ENCODE measurements at regions not wholly inside any gene's neighbourhood (a gene's known extent, or its start where the extent isn't known, plus 50 kb on each side); places are given as distances from the start of the nearest gene placed in this dataset.

GRCh38 chr5:135192351-135192750 is 158.3 kb upstream of the PITX1 start:
- Histone ChIP-seq H3K9ac (ENCODE audit: low read depth, low read length, poor library complexity) (no peak overlapping the region), H3K4me1 (ENCODE audit: control insufficient read depth in 2 of 2, insufficient read depth in 1 of 2, low read depth in 1 of 2, low read length in 2 of 2) (peaks cover 0 to 2% of the 10 kb centered on the region in 2 donors), H3K27me3 (ENCODE audit: control insufficient read depth in 3 of 3, insufficient read depth in 3 of 3, low read depth in 1 of 3, low read length in 3 of 3) (peaks cover 0 to 70% (median 9%) of the 10 kb centered on the region in 3 experiments), H2BK5ac (ENCODE audit: low read length) (no peak overlapping the region), H2AFZ (ENCODE audit: low read length) (no peak overlapping the region), H3K4me2 (ENCODE audit: insufficient read depth, low read length, poor library complexity, severe bottlenecking) (no peak overlapping the region), H2BK120ac (ENCODE audit: low read depth, low read length) (no peak overlapping the region), H3K18ac (ENCODE audit: low read length) (no peak overlapping the region), H3K4me3 (ENCODE audit: low read length in 2 of 2) (peak overlapping the region in 1 of 2 donors; percentile 31), H2BK12ac (ENCODE audit: low read length) (no peak overlapping the region), H3K9me3 (replicated peaks in 1 of 2; ENCODE audit: control insufficient read depth in 2 of 2, insufficient read depth in 1 of 2, low read depth in 1 of 2, low read length in 2 of 2) (no peaks in the 10 kb centered on the region), H2BK15ac (ENCODE audit: low read length) (no peak overlapping the region), H2AK5ac (ENCODE audit: low read depth, low read length) (no peak overlapping the region), H3K23ac (ENCODE audit: low read depth, low read length, poor library complexity) (no peak overlapping the region), H4K91ac (ENCODE audit: low read depth, low read length, poor library complexity) (no peak overlapping the region), H3K27ac (replicated peaks; ENCODE audit: low read length) (no peak overlapping the region), H3K4ac (ENCODE audit: low read length) (no peak overlapping the region), H3K36me3 (replicated peaks in 1 of 2; ENCODE audit: control insufficient read depth in 2 of 2, insufficient read depth in 2 of 2, low read length in 2 of 2) (no peaks in the 10 kb centered on the region), H3K79me1 (ENCODE audit: low read depth, low read length) (no peaks in the 10 kb centered on the region), H3K14ac (ENCODE audit: low read length) (no peak overlapping the region), H4K8ac (ENCODE audit: low read depth, low read length) (no peak overlapping the region)
- DNase-seq (ENCODE audit: low spot score), result no peak
- no CpG with 5 or more reads among the region's 7 CpGs for WGBS, 2 donors (ENCODE audit: extremely low coverage in 2 of 2, insufficient read length in 2 of 2, insufficient replicate concordance in 1 of 2)

DNA sequence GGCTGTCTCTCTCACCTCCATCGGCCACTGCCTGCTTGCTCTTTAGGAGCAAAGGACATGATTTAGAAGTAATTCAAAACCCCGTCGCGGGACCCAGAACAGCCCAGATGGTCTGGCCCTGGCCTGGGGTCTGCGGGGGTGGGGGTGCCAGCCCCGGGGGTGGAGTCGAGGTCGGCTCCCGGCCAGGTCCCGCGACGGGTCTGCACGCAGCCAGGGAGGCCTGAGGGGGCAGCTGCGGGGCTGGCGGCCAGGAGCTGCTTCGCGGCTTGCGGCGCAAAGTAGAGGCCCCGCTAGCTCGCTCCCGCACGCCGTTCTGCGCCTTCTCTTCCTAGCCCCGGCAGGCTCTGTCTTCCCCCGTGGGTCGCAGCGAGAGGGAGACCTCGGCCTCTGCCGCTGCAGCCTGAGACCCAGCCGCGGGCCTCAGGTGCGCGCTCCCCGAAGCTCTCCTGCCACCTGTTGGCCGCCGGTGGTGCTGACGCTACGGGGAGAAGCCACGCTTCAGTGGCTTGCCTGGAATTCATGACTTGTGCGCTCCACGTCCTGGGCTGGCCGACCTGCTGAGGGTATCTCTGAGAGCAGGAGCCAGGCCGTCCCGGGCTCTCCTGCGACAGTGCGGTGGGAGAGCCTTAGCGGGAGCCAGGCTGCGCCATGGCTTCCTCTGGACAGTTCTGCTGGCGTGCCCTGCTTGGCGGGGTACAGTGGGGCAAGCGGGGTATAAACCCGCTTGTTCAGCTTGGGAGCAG is 157.2 kb upstream of the PITX1 start:
- Histone ChIP-seq H3K27me3 (ENCODE audit: control insufficient read depth in 3 of 3, insufficient read depth in 3 of 3, low read depth in 1 of 3, low read length in 3 of 3) (peaks cover 0 to 81% (median 9%) of the 10 kb centered on the region in 3 experiments), H3K9ac (ENCODE audit: low read depth, low read length, poor library complexity) (peak overlapping the region; percentile 65), H2AFZ (ENCODE audit: low read length) (peak overlapping the region; percentile 98), H3K9me3 (replicated peaks in 1 of 2; ENCODE audit: control insufficient read depth in 2 of 2, insufficient read depth in 1 of 2, low read depth in 1 of 2, low read length in 2 of 2) (no peaks in the 10 kb centered on the region), H2AK5ac (ENCODE audit: low read depth, low read length) (no peak overlapping the region), H3K4me3 (ENCODE audit: low read length in 2 of 2) (peak overlapping the region; percentile 37 to 70), H3K79me1 (ENCODE audit: low read depth, low read length) (no peaks in the 10 kb centered on the region), H3K4ac (ENCODE audit: low read length) (no peak overlapping the region), H3K4me2 (ENCODE audit: insufficient read depth, low read length, poor library complexity, severe bottlenecking) (peak overlapping the region; percentile 70), H3K23ac (ENCODE audit: low read depth, low read length, poor library complexity) (peak overlapping the region; percentile 38), H3K14ac (ENCODE audit: low read length) (no peak overlapping the region), H2BK15ac (ENCODE audit: low read length) (peak overlapping the region; percentile 97), H2BK12ac (ENCODE audit: low read length) (peak overlapping the region; percentile 51), H4K91ac (ENCODE audit: low read depth, low read length, poor library complexity) (no peak overlapping the region), H3K4me1 (ENCODE audit: control insufficient read depth in 2 of 2, insufficient read depth in 1 of 2, low read depth in 1 of 2, low read length in 2 of 2) (peaks cover 0 to 2% of the 10 kb centered on the region in 2 donors), H3K27ac (replicated peaks; ENCODE audit: low read length) (no peak overlapping the region), H3K18ac (ENCODE audit: low read length) (peak overlapping the region; percentile 76), H2BK120ac (ENCODE audit: low read depth, low read length) (no peak overlapping the region), H2BK5ac (ENCODE audit: low read length) (no peak overlapping the region), H4K8ac (ENCODE audit: low read depth, low read length) (no peak overlapping the region), H3K36me3 (replicated peaks in 1 of 2; ENCODE audit: control insufficient read depth in 2 of 2, insufficient read depth in 2 of 2, low read length in 2 of 2) (no peaks in the 10 kb centered on the region)
- DNase-seq (ENCODE audit: low spot score), result peak; percentile 77
- no CpG with 5 or more reads among the region's 54 CpGs for WGBS, 2 donors (ENCODE audit: extremely low coverage in 2 of 2, insufficient read length in 2 of 2, insufficient replicate concordance in 1 of 2)

- Histone ChIP-seq H2AFZ (ENCODE audit: low read length) (peak overlapping the region; percentile 98), H3K9ac (ENCODE audit: low read depth, low read length, poor library complexity) (no peak overlapping the region), H2BK15ac (ENCODE audit: low read length) (no peak overlapping the region), H2BK120ac (ENCODE audit: low read depth, low read length) (no peak overlapping the region), H4K91ac (ENCODE audit: low read depth, low read length, poor library complexity) (no peak overlapping the region), H3K79me1 (ENCODE audit: low read depth, low read length) (no peaks in the 10 kb centered on the region), H3K27me3 (ENCODE audit: control insufficient read depth in 3 of 3, insufficient read depth in 3 of 3, low read depth in 1 of 3, low read length in 3 of 3) (peaks cover 0 to 86% (median 9%) of the 10 kb centered on the region in 3 experiments), H3K27ac (replicated peaks; ENCODE audit: low read length) (no peak overlapping the region), H2BK5ac (ENCODE audit: low read length) (no peak overlapping the region), H3K14ac (ENCODE audit: low read length) (no peak overlapping the region), H3K4ac (ENCODE audit: low read length) (no peak overlapping the region), H3K4me1 (ENCODE audit: control insufficient read depth in 2 of 2, insufficient read depth in 1 of 2, low read depth in 1 of 2, low read length in 2 of 2) (peaks cover 2% of the 10 kb centered on the region in 2 donors), H4K8ac (ENCODE audit: low read depth, low read length) (no peak overlapping the region), H2AK5ac (ENCODE audit: low read depth, low read length) (no peak overlapping the region), H3K36me3 (replicated peaks in 1 of 2; ENCODE audit: control insufficient read depth in 2 of 2, insufficient read depth in 2 of 2, low read length in 2 of 2) (no peaks in the 10 kb centered on the region), H3K23ac (ENCODE audit: low read depth, low read length, poor library complexity) (no peak overlapping the region), H3K9me3 (replicated peaks in 1 of 2; ENCODE audit: control insufficient read depth in 2 of 2, insufficient read depth in 1 of 2, low read depth in 1 of 2, low read length in 2 of 2) (no peaks in the 10 kb centered on the region), H2BK12ac (ENCODE audit: low read length) (no peak overlapping the region), H3K18ac (ENCODE audit: low read length) (no peak overlapping the region), H3K4me3 (ENCODE audit: low read length in 2 of 2) (peak overlapping the region; percentile 37 to 70), H3K4me2 (ENCODE audit: insufficient read depth, low read length, poor library complexity, severe bottlenecking) (peak overlapping the region; percentile 70)
- peak; percentile 17 for DNase-seq (ENCODE audit: low spot score)
- no CpG with 5 or more reads among the region's 22 CpGs for WGBS, 2 donors (ENCODE audit: extremely low coverage in 2 of 2, insufficient read length in 2 of 2, insufficient replicate concordance in 1 of 2)
Observed at GRCh38 chr5:135190416-135191083, 156.5 kb upstream of the PITX1 start.

DNA sequence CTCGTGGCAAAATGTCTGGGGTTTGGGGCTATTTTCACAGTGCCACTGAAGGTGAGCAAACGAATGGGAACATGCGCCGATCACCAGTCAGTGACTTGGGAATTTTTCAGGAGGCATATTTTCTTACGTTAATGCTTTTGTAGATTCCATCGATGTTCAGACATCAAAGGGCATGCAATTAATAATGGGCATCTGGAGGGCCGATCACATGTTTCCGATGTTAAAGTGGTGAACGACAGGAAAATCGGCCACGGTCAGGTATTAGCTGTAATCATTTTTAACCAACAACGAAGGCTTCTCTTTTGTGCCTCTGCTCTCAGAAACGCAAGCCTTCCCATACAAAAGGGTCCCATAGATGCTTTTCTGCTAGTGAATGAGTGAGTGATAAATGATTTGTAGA is 155.0 kb upstream of the PITX1 start:
- H3K4ac ChIP-seq (ENCODE audit: low read length), result no peak overlapping the region
- H3K4me2 ChIP-seq (ENCODE audit: insufficient read depth, low read length, poor library complexity, severe bottlenecking), result no peak overlapping the region
- no peaks in the 10 kb centered on the region for H3K79me1 ChIP-seq (ENCODE audit: low read depth, low read length)
- H2BK12ac ChIP-seq (ENCODE audit: low read length), result no peak overlapping the region
- no peak overlapping the region for H4K91ac ChIP-seq (ENCODE audit: low read depth, low read length, poor library complexity)
- no peak overlapping the region for H4K8ac ChIP-seq (ENCODE audit: low read depth, low read length)
- no peak overlapping the region for H3K4me3 ChIP-seq (ENCODE audit: low read length in 2 of 2)
- H3K27me3 ChIP-seq (ENCODE audit: control insufficient read depth in 3 of 3, insufficient read depth in 3 of 3, low read depth in 1 of 3, low read length in 3 of 3), result peaks cover 0 to 80% (median 9%) of the 10 kb centered on the region in 3 experiments
- no peak overlapping the region for H2AFZ ChIP-seq (ENCODE audit: low read length)
- H3K18ac ChIP-seq (ENCODE audit: low read length), result no peak overlapping the region
- no peaks in the 10 kb centered on the region for H3K9me3 ChIP-seq (replicated peaks in 1 of 2; ENCODE audit: control insufficient read depth in 2 of 2, insufficient read depth in 1 of 2, low read depth in 1 of 2, low read length in 2 of 2)
- peaks cover 2 to 4% of the 10 kb centered on the region in 2 donors for H3K4me1 ChIP-seq (ENCODE audit: control insufficient read depth in 2 of 2, insufficient read depth in 1 of 2, low read depth in 1 of 2, low read length in 2 of 2)
- no peak overlapping the region for H2BK5ac ChIP-seq (ENCODE audit: low read length)
- H3K36me3 ChIP-seq (replicated peaks in 1 of 2; ENCODE audit: control insufficient read depth in 2 of 2, insufficient read depth in 2 of 2, low read length in 2 of 2), result no peaks in the 10 kb centered on the region
- H3K23ac ChIP-seq (ENCODE audit: low read depth, low read length, poor library complexity), result no peak overlapping the region
- no peak for DNase-seq (ENCODE audit: low spot score)
- H2AK5ac ChIP-seq (ENCODE audit: low read depth, low read length), result no peak overlapping the region
- H3K14ac ChIP-seq (ENCODE audit: low read length), result no peak overlapping the region
- no peak overlapping the region for H2BK15ac ChIP-seq (ENCODE audit: low read length)
- H3K27ac ChIP-seq (replicated peaks; ENCODE audit: low read length), result no peak overlapping the region
- H3K9ac ChIP-seq (ENCODE audit: low read depth, low read length, poor library complexity), result no peak overlapping the region
- no CpG with 5 or more reads among the region's 13 CpGs for WGBS, 2 donors (ENCODE audit: extremely low coverage in 2 of 2, insufficient read length in 2 of 2, insufficient replicate concordance in 1 of 2)
- no peak overlapping the region for H2BK120ac ChIP-seq (ENCODE audit: low read depth, low read length)

All from neuronal stem cell (in vitro differentiated cells).